Heart left ventricle (tissue), 13 donors: ENCODE measurements at regions not wholly inside any gene's neighbourhood (a gene's known extent, or its start where the extent isn't known, plus 50 kb on each side); places are given as distances from the start of the nearest gene placed in this dataset.

Source experiments
- POLR2A ChIP-seq, 2 donors: fragments of 450-650 bp; IDR thresholded peaks; one replicate each; pipeline ENCODE4 v1.6.1; 2017; ENCODE audit warnings: antibody characterized with exemption in 2 of 2, mild to moderate bottlenecking in 2 of 2, moderate library complexity in 2 of 2
- TF ChIP-seq, protein P1 (sequence below), 12 donors: fragments of 200-600 bp; sonication (generic) in 4 of 12; IDR thresholded peaks; one replicate each; pipeline versions ENCODE4 v1.5.0 to v1.8.0; 2018 to 2022; ENCODE audit warnings: antibody characterized with exemption in 12 of 12, mild to moderate bottlenecking in 5 of 12
- donor health status: ischemic (EF 13 %, LVEDD 7.1; RV severe dilation, severe dysfunction).
- donor health status: DM: no; HTN: yes; CAD: no.
- donor health status: DM: no; HTN: no; CAD: no.
- donor health status: ischemic (EF 25% LVEDD 6.9; RV normal size, moderate dysfunction).
- donor health status: ischemic (EF 25% LVEDD 5.7; RV mildly dilated, moderate dysfunction).
- donor health status: ischemic (EF 35%, LVEDD 5.7; RV mildly dilated, moderate dysfunction).
- donor health status: nonischemic (EF 11% LVEDD 7.7; RV severe dilation, severe dysfunction).
- donor health status: DM: yes; HTN: yes; CAD: no.
- donor health status: PGD.
- donor health status: ischemic (EF 29% LVEDD 5.4; RV normal size, mild dysfunction).
- donor health status: nonischemic (EF 23%, LVEDD 6.1; RV moderate dilation, normal function).

DNA sequence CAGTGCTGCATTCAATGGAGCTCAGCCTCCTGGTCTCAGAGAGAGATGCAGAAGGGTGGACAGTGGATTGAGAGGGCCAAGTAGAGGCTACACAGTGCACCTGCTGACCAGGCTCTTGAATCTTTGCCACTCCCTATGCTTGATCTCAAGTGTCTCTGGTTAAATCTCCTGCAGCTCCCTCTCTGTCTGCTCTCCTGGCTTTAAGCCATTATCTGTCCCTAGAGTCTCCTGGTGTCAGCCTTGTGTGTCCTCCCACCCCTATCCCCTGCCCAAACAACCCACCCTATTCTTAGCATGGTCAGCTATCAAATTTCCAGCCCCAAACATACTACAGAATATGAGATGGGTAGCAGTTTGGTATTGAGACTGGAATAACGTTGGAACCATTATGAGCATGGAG is 479.3 kb upstream of the CELF2 start:
- TF ChIP-seq, protein P1, sequence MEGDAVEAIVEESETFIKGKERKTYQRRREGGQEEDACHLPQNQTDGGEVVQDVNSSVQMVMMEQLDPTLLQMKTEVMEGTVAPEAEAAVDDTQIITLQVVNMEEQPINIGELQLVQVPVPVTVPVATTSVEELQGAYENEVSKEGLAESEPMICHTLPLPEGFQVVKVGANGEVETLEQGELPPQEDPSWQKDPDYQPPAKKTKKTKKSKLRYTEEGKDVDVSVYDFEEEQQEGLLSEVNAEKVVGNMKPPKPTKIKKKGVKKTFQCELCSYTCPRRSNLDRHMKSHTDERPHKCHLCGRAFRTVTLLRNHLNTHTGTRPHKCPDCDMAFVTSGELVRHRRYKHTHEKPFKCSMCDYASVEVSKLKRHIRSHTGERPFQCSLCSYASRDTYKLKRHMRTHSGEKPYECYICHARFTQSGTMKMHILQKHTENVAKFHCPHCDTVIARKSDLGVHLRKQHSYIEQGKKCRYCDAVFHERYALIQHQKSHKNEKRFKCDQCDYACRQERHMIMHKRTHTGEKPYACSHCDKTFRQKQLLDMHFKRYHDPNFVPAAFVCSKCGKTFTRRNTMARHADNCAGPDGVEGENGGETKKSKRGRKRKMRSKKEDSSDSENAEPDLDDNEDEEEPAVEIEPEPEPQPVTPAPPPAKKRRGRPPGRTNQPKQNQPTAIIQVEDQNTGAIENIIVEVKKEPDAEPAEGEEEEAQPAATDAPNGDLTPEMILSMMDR (IDR thresholded peaks at IDR 0.05): no peak
- no peak for TF ChIP-seq POLR2A (IDR thresholded peaks at IDR 0.05)
